ENCODE measurements at regions not wholly inside any gene's neighbourhood (a gene's known extent, or its start where the extent isn't known, plus 50 kb on each side); places are given as distances from the start of the nearest gene placed in this dataset.
A peak's percentile ranks its signal among the peaks of the same experiment; 100 is the strongest.

DNA sequence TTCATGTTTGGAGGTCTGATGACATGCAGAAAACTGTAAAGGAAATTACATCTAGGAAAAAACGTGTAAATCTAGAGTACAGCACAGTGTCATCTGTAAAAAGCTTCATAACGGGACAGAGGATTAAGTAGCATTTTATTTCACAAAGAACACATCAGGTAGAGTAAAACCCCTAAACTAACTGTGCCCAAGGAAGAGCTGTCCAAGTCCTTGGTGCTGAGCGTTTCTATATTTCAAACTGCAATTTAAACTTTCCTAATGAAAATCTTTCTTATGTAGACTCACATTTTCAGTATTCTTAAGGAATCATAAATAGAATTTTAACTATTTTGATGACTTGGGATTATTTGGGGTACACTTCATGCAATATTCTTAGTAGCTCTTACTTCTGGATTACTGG is 646.2 kb downstream of the IPMK start:
- no peak for DNase-seq (ENCODE audit: low read depth)
- no peak overlapping the region for H3K4me3 ChIP-seq (ENCODE audit: low read depth, low read length)
- no peaks in the 10 kb centered on the region for H3K36me3 ChIP-seq (ENCODE audit: control insufficient read depth, insufficient read depth, low read length)
- ChIA-PET CTCF (no interaction called here), POLR2A (no interaction called here)
- no peaks in the 10 kb centered on the region for H3K27me3 ChIP-seq (ENCODE audit: control insufficient read depth, insufficient read depth, low read length)
- TF ChIP-seq, protein P1, sequence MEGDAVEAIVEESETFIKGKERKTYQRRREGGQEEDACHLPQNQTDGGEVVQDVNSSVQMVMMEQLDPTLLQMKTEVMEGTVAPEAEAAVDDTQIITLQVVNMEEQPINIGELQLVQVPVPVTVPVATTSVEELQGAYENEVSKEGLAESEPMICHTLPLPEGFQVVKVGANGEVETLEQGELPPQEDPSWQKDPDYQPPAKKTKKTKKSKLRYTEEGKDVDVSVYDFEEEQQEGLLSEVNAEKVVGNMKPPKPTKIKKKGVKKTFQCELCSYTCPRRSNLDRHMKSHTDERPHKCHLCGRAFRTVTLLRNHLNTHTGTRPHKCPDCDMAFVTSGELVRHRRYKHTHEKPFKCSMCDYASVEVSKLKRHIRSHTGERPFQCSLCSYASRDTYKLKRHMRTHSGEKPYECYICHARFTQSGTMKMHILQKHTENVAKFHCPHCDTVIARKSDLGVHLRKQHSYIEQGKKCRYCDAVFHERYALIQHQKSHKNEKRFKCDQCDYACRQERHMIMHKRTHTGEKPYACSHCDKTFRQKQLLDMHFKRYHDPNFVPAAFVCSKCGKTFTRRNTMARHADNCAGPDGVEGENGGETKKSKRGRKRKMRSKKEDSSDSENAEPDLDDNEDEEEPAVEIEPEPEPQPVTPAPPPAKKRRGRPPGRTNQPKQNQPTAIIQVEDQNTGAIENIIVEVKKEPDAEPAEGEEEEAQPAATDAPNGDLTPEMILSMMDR (IDR thresholded peaks at IDR 0.05; ENCODE audit: insufficient read depth, low read depth, low read length) = no peak

DNA sequence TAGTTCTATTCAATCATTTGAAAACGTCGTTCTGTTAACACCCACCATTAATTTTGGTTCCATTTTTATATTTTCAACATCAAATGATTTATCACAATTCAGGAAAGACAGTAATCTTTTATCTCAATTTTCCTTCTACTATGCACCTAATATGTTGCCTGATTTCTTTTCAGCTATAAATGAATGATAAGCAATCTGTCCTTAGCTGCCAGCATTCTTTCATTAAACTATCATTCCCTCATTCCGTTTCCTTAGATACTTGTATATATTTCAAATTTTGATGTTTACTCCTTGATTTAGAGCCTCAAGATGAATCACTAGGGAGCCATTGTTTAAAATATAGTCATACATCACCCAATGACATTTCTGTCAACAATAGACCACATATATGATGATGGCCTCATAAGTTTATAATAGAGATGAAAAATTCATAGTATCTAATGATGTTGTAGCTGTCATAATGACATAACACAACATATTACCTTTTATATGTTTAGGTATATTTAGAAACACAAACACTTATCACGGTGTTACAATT is 661.7 kb downstream of the IPMK start:
- no peak for DNase-seq (ENCODE audit: low read depth)
- CTCF ChIA-PET = interaction anchor here (0.6 to 2.1 kb wide), 2 partner anchors 25 to 51 kb away, joined by 4 to 5 read pairs; no protein-coding TSS in a partner anchor
- POLR2A ChIA-PET = no interaction called here
- no peaks in the 10 kb centered on the region for H3K27me3 ChIP-seq (ENCODE audit: control insufficient read depth, insufficient read depth, low read length)
- no peaks in the 10 kb centered on the region for H3K36me3 ChIP-seq (ENCODE audit: control insufficient read depth, insufficient read depth, low read length)
- no peak overlapping the region for H3K4me3 ChIP-seq (ENCODE audit: low read depth, low read length)
- TF ChIP-seq, protein P1 (IDR thresholded peaks at IDR 0.05; ENCODE audit: insufficient read depth, low read depth, low read length) = no peak

DNA sequence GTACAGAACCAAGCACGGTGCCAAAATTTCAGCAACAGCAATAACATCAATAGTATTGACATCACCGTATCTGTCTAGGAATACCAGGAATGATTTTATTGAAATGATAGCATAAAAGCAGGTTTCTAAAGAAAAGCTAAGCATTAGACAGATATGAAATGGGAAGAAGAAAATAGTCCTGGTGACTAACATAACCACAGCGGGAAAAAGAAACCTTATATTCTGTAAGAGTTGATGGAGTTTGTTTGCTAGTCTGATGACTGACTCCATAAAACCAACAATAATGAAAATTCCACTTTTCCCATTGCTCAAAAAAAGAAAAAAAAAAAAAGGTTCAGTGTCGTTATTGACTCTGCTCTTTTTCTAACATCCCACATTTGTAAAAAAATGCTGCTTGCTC is 668.3 kb downstream of the IPMK start:
- H3K36me3 ChIP-seq (ENCODE audit: control insufficient read depth, insufficient read depth, low read length) = no peaks in the 10 kb centered on the region
- ChIA-PET CTCF (no interaction called here), POLR2A (no interaction called here)
- no peak for DNase-seq (ENCODE audit: low read depth)
- TF ChIP-seq, protein P1 (IDR thresholded peaks at IDR 0.05; ENCODE audit: insufficient read depth, low read depth, low read length) = no peak
- no peak overlapping the region for H3K4me3 ChIP-seq (ENCODE audit: low read depth, low read length)
- no peaks in the 10 kb centered on the region for H3K27me3 ChIP-seq (ENCODE audit: control insufficient read depth, insufficient read depth, low read length)

DNA sequence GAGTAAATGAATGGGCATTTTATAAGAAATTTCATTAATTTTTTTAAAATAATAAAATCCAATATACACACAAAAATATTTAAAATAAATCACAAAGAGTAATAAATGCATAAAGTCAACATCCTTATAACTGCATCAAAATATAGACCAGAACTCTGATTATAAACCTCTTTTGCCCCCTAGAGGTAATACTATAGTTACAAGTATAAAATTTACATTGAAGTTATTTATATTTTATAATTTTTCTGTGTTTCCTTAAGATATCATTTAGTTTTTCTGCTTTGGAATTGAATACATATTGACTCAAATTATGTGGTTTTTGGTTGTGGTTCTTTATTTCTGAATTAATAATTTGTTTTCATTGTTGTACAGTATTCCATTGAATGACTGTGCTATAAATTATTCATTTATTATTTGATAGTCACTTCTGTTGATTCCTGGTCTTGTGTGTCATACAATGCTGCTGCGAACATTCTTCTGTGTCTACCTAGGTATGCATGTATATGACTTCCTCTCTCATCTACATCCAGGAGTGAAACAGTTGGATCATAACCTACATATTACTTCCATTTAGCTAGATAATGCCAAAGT is 673.6 kb downstream of the IPMK start:
- Histone ChIP-seq H3K36me3 (ENCODE audit: control insufficient read depth, insufficient read depth, low read length) (no peaks in the 10 kb centered on the region), H3K27me3 (ENCODE audit: control insufficient read depth, insufficient read depth, low read length) (no peaks in the 10 kb centered on the region), H3K4me3 (ENCODE audit: low read depth, low read length) (no peak overlapping the region)
- ChIA-PET POLR2A (no interaction called here), CTCF (no interaction called here)
- TF ChIP-seq, protein P1 (IDR thresholded peaks at IDR 0.05; ENCODE audit: insufficient read depth, low read depth, low read length) = no peak
- DNase-seq (ENCODE audit: low read depth) = no peak

DNA sequence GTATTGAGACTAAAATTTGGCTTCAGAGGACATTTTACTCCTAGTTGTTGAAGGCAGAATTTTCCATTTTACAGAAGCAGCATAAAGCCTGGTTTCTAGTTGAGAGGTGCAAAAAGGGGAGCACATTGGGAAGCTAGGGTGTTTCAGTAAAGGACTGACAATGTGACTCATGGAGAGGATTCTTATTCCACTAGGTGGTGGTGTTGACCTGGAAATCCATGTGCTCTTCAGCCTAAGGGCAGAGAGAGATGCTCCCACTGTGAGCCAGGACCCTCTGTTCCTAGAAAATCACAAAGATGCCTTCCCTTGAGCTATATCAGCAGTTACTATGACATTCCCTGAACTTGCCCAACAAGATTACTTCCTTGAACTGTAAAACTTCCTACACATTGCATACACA is 687.8 kb downstream of the IPMK start:
- no peak overlapping the region for H3K4me3 ChIP-seq (ENCODE audit: low read depth, low read length)
- no peaks in the 10 kb centered on the region for H3K27me3 ChIP-seq (ENCODE audit: control insufficient read depth, insufficient read depth, low read length)
- POLR2A ChIA-PET = no interaction called here
- TF ChIP-seq, protein P1 (IDR thresholded peaks at IDR 0.05; ENCODE audit: insufficient read depth, low read depth, low read length) = peak; percentile 33; the same call in 1 of the 2 replicates
- CTCF ChIA-PET = interaction anchor here (0.6 to 3.0 kb wide), 10 partner anchors 10 to 1443 kb away, joined by 3 to 20 read pairs (median 4); no protein-coding TSS in a partner anchor
- no peaks in the 10 kb centered on the region for H3K36me3 ChIP-seq (ENCODE audit: control insufficient read depth, insufficient read depth, low read length)
- no peak for DNase-seq (ENCODE audit: low read depth)
